ENCODE measurements at regions not wholly inside any gene's neighbourhood (a gene's known extent, or its start where the extent isn't known, plus 50 kb on each side); places are given as distances from the start of the nearest gene placed in this dataset.

DNA sequence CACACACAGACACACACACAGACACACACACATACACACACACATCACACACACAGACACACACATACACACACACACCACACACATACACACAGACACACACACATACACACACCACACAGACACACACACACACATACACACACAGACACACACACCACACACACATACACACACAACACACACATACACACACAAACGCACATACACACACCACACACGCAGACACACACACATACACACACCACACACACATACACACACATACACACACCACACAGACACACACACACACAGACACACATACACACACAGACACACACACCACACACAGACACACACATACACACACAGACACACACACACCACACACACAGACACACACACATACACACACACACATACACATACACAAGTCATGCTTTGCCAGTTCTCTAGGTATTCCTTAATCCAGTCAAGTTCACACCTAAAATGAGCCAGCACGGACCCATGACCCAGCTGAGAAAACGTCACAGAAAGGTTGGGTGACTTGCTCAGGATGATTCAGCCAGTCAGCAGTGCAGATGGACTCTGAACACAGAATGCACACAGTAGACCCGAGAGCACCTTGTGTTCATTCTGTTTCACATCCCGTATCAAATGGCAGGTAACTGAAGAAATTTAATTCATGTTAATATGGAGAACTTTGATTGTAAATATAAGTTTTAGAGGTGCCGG, 746.4 kb downstream of the MTRR start:
- no peak for DNase-seq (ENCODE audit: low read depth, low spot score)
- H3K4me2 ChIP-seq (ENCODE audit: low read length), result no peak overlapping the region
- H3K9me2 ChIP-seq (ENCODE audit: insufficient read depth), result no peaks in the 10 kb centered on the region
- intact Hi-C loops (cut with micrococcal nuclease), result no loop called here
- no peak overlapping the region for H3K9ac ChIP-seq (ENCODE audit: low read length)
- H3K27ac ChIP-seq (ENCODE audit: low read depth, low read length), result no peak overlapping the region
- H3K4me3 ChIP-seq (replicated peaks in 1 of 2; ENCODE audit: low read depth in 1 of 2, low read length in 2 of 2), result no peak overlapping the region
- no peaks in the 10 kb centered on the region for H3K27me3 ChIP-seq (ENCODE audit: insufficient read depth, low read length)
- H3K9me3 ChIP-seq (ENCODE audit: control insufficient read depth in 1 of 2, insufficient read depth in 1 of 2, low read depth in 1 of 2, low read length in 2 of 2), result peaks cover 9 to 19% of the 10 kb centered on the region in 2 experiments; a peak in 2 of 4 replicates
- CTCF ChIA-PET, result no interaction called here
- H3K36me3 ChIP-seq (ENCODE audit: control insufficient read depth in 1 of 2, insufficient read depth in 2 of 2, low read length in 2 of 2), result no peaks in the 10 kb centered on the region
- BruUV-seq (replicated peaks), result no TSS peak
- RAD21 ChIA-PET (ENCODE audit: low non-redundant PET in 1 of 2, low total read pairs in 2 of 2, uncharacterized antibody in 2 of 2, unreplicated experiment in 2 of 2), result no interaction called here
- TF ChIP-seq SIN3A (IDR thresholded peaks at IDR 0.05; ENCODE audit: low read depth) (no peak), ELF1 (IDR thresholded peaks at IDR 0.05; ENCODE audit: borderline replicate concordance, low read depth) (no peak), REST (IDR thresholded peaks at IDR 0.05; ENCODE audit: low read depth) (no peak), CTCF (IDR thresholded peaks at IDR 0.05 in 2 of 3, conservative IDR thresholded peaks at IDR 0.05 in 1 of 3; ENCODE audit: borderline replicate concordance in 1 of 3, insufficient read depth in 1 of 3, low read depth in 2 of 3, low read length in 2 of 3) (no peak)
- POLR2A ChIA-PET, result no interaction called here
- no peaks in the 10 kb centered on the region for H4K20me1 ChIP-seq (ENCODE audit: insufficient read depth)
- no peak for ATAC-seq
- no peaks in the 10 kb centered on the region for H3K4me1 ChIP-seq (ENCODE audit: control insufficient read depth in 1 of 2, insufficient read depth in 2 of 2, low read length in 2 of 2)
- H2AFZ ChIP-seq (ENCODE audit: low read depth, low read length, poor library complexity, severe bottlenecking), result no peak overlapping the region
- no peaks in the 10 kb centered on the region for H3K79me2 ChIP-seq (ENCODE audit: insufficient read depth, low read length)
